HCT116 (cell line): ENCODE measurements at regions not wholly inside any gene's neighbourhood (a gene's known extent, or its start where the extent isn't known, plus 50 kb on each side); places are given as distances from the start of the nearest gene placed in this dataset.

ENCODE experiments used
- ATAC-seq: fragments of 200-7000 bp; cut with Tn5 transposase; 2 replicates; pipeline ENCODE4 v1.9.1; 2020; ENCODE audit warnings: mild to moderate bottlenecking, moderate library complexity
- BruUV-seq: library from RNA; stranded (reverse); fragments of 400-500 nt; replicated peaks from 2 replicates; lab custom pipeline; 2021; lab: Mats Ljungman, UMichigan
- CTCF ChIA-PET: fragments of 300-600 bp; sonication (Branson Sonifier 250); formaldehyde crosslinking; loops from one replicate; lab custom pipeline; 2021; ENCODE audit warnings: antibody characterized with exemption; lab: Charles Lee
- POLR2A ChIA-PET: fragments of 300-600, 350-600 bp; sonication (Branson Sonifier 250); formaldehyde crosslinking; loops from one replicate; lab custom pipeline; 2021; ENCODE audit warnings: antibody characterized with exemption; lab: Charles Lee
- RAD21 ChIA-PET, 2 experiments: fragments of 300-600 bp; sonication (Branson Sonifier 250); formaldehyde crosslinking; loops; one replicate each; lab custom pipeline; 2023; ENCODE audit warnings: low total read pairs in 2 of 2; ENCODE audit not compliant: uncharacterized antibody in 2 of 2, unreplicated experiment in 2 of 2, low non-redundant PET in 1 of 2; lab: Charles Lee
- DNase-seq: peaks from one replicate; pipeline ENCODE4 v3.0.0-alpha.2; 2010; ENCODE audit warnings: low read depth, low spot score
- H2AFZ ChIP-seq: fragments of 200-600 bp; shearing (Covaris generic), sonication (generic); 2 replicates; pipeline ENCODE4 v1.6.1; 2017; ENCODE audit warnings: low read depth, mixed run types, mixed read lengths, antibody characterized with exemption, low read length; ENCODE audit not compliant: poor library complexity, severe bottlenecking
- H3K27ac ChIP-seq: 2 replicates; pipeline ENCODE4 v1.5.1; 2012; ENCODE audit warnings: low read depth, low read length
- H3K27me3 ChIP-seq: fragments of 200-600 bp; sonication (generic); 2 replicates; pipeline ENCODE4 v1.6.1; 2016; ENCODE audit warnings: mixed run types, low read length, mixed read lengths; ENCODE audit not compliant: insufficient read depth
- H3K36me3 ChIP-seq, 2 experiments: fragments of 200-500 bp in 1 of 2; fragments of 200-600 bp in 1 of 2; sonication (Bioruptor generic) in 1 of 2; sonication (generic) in 1 of 2; 2 replicates each; pipeline versions ENCODE4 v1.5.1 to v1.6.1; 2014 to 2016; ENCODE audit warnings: low read length in 2 of 2, inconsistent platforms in 1 of 2, mixed read lengths in 1 of 2, mixed run types in 1 of 2; ENCODE audit not compliant: insufficient read depth in 2 of 2, control insufficient read depth in 1 of 2
- H3K4me1 ChIP-seq, 2 experiments: fragments of 200-600 bp in 1 of 2; sonication (generic) in 1 of 2; 2 replicates each; pipeline versions ENCODE4 v1.5.1 to v1.6.1; 2012 to 2017; ENCODE audit warnings: low read length in 2 of 2, inconsistent platforms in 1 of 2, mild to moderate bottlenecking in 1 of 2, mixed read lengths in 1 of 2, mixed run types in 1 of 2, moderate library complexity in 1 of 2; ENCODE audit not compliant: insufficient read depth in 2 of 2, control insufficient read depth in 1 of 2
- H3K4me2 ChIP-seq: fragments of 200-600 bp; sonication (generic); 2 replicates; pipeline ENCODE4 v1.6.1; 2017; ENCODE audit warnings: mixed run types, low read length, mixed read lengths
- H3K4me3 ChIP-seq, 2 experiments: fragments of 200-600 bp in 1 of 2; sonication (generic) in 1 of 2; replicated peaks in 1 of 2; 2 replicates each; pipeline ENCODE4 v1.5.1; 2011 to 2016; ENCODE audit warnings: low read length in 2 of 2, control low read depth in 1 of 2, low read depth in 1 of 2, mild to moderate bottlenecking in 1 of 2, mixed read lengths in 1 of 2, mixed run types in 1 of 2
- H3K79me2 ChIP-seq: fragments of 200-600 bp; sonication (generic); 2 replicates; pipeline ENCODE4 v1.6.1; 2017; ENCODE audit warnings: mild to moderate bottlenecking, mixed run types, low read length, moderate library complexity, mixed read lengths; ENCODE audit not compliant: insufficient read depth
- H3K9ac ChIP-seq: fragments of 200-600 bp; sonication (generic); 2 replicates; pipeline ENCODE4 v1.6.1; 2016; ENCODE audit warnings: low read length, mixed read lengths
- H3K9me2 ChIP-seq: fragments of 200-600 bp; sonication (generic), shearing (Covaris generic); 2 replicates; pipeline ENCODE4 v1.6.1; 2017; ENCODE audit warnings: mixed run types, mild to moderate bottlenecking, moderate library complexity; ENCODE audit not compliant: insufficient read depth
- H3K9me3 ChIP-seq, 2 experiments: fragments of 200-500 bp in 1 of 2; fragments of 200-600 bp in 1 of 2; sonication (Bioruptor generic) in 1 of 2; sonication (generic) in 1 of 2; 2 replicates each; pipeline ENCODE4 v1.6.1; 2014 to 2017; ENCODE audit warnings: low read length in 2 of 2, mixed read lengths in 2 of 2, inconsistent platforms in 1 of 2, low read depth in 1 of 2, mild to moderate bottlenecking in 1 of 2, mixed run types in 1 of 2, moderate library complexity in 1 of 2; ENCODE audit not compliant: control insufficient read depth in 1 of 2, insufficient read depth in 1 of 2
- H4K20me1 ChIP-seq: fragments of 200-600 bp; sonication (generic), shearing (Covaris generic); 2 replicates; pipeline ENCODE4 v1.6.1; 2017; ENCODE audit warnings: mixed run types, mild to moderate bottlenecking, moderate library complexity; ENCODE audit not compliant: insufficient read depth
- ATF3 ChIP-seq: IDR thresholded peaks from 2 replicates; pipeline ENCODE4 v1.6.1; 2012
- POLR2A ChIP-seq: IDR thresholded peaks from 2 replicates; pipeline ENCODE4 v1.7.0; 2011; ENCODE audit warnings: borderline replicate concordance; ENCODE audit not compliant: insufficient read depth, insufficient read length; ENCODE audit errors: extremely low read depth
- TCF7L2 ChIP-seq: IDR thresholded peaks from 2 replicates; pipeline ENCODE4 v1.7.0; 2011; ENCODE audit warnings: borderline replicate concordance, inconsistent platforms; ENCODE audit not compliant: insufficient read depth, insufficient read length; ENCODE audit errors: extremely low read depth
- ZFX ChIP-seq: fragments of 450-650 bp; IDR thresholded peaks from 2 replicates; pipeline ENCODE4 v1.6.1; 2017
- intact Hi-C: fragments of 100-400 bp; cut with micrococcal nuclease; formaldehyde crosslinking; loops from 2 replicates; pipeline ENCODE4 v1.10.0; 2022

GRCh38 chr2:57093020-57093419 is 909.2 kb downstream of the CCDC85A start:
- BruUV-seq = no TSS peak
- H3K79me2 ChIP-seq = no peaks in the 10 kb centered on the region
- ChIA-PET CTCF (no interaction called here), POLR2A (no interaction called here), RAD21 (no interaction called here)
- no peaks in the 10 kb centered on the region for H3K9me2 ChIP-seq
- H2AFZ ChIP-seq = no peak overlapping the region
- TF ChIP-seq TCF7L2 = no peak
- intact Hi-C loops = no loop called here
- DNase-seq = no peak
- H3K4me2 ChIP-seq = no peak overlapping the region
- no peaks in the 10 kb centered on the region for H3K36me3 ChIP-seq
- no peaks in the 10 kb centered on the region for H4K20me1 ChIP-seq
- H3K27me3 ChIP-seq = no peaks in the 10 kb centered on the region
- H3K27ac ChIP-seq = no peak overlapping the region
- no peak overlapping the region for H3K9ac ChIP-seq
- no peaks in the 10 kb centered on the region for H3K9me3 ChIP-seq
- no peaks in the 10 kb centered on the region for H3K4me1 ChIP-seq
- ATAC-seq = no peak
- H3K4me3 ChIP-seq = no peak overlapping the region

- H3K4me1 ChIP-seq = no peaks in the 10 kb centered on the region
- no peaks in the 10 kb centered on the region for H3K27me3 ChIP-seq
- ChIA-PET POLR2A (no interaction called here), CTCF (no interaction called here), RAD21 (no interaction called here)
- ATAC-seq (no peak), DNase-seq (no peak)
- TF ChIP-seq POLR2A = no peak
- no peak for TF ChIP-seq ZFX
- TF ChIP-seq ATF3 = no peak
- H3K36me3 ChIP-seq = no peaks in the 10 kb centered on the region
- H3K4me3 ChIP-seq = no peak overlapping the region
- intact Hi-C loops = no loop called here
- H3K9ac ChIP-seq = no peak overlapping the region
- H3K4me2 ChIP-seq = no peak overlapping the region
- H4K20me1 ChIP-seq = no peaks in the 10 kb centered on the region
- no TSS peak for BruUV-seq
- H3K79me2 ChIP-seq = no peaks in the 10 kb centered on the region
- H2AFZ ChIP-seq = no peak overlapping the region
- no peak overlapping the region for H3K27ac ChIP-seq
- H3K9me2 ChIP-seq = no peaks in the 10 kb centered on the region
- no peaks in the 10 kb centered on the region for H3K9me3 ChIP-seq
Observed at GRCh38 chr2:57097855-57098254, 914.1 kb downstream of the CCDC85A start.
